Suprapubic skin (tissue), 3 donors: ENCODE measurements at regions not wholly inside any gene's neighbourhood (a gene's known extent, or its start where the extent isn't known, plus 50 kb on each side); places are given as distances from the start of the nearest gene placed in this dataset.
"Not testable (repeated sequence)": the region's sequence is repeated elsewhere in the genome, so short reads cannot be mapped to it uniquely, and the experiment has no call there.

Experiments
- EP300 ChIP-seq: sonication (generic); formaldehyde crosslinking; IDR thresholded peaks from one replicate; pipeline ENCODE4 v1.6.1; 2017; ENCODE audit warnings: antibody characterized with exemption
- POLR2A ChIP-seq, 2 donors: fragments of 450-650 bp; IDR thresholded peaks; one replicate each; pipeline ENCODE4 v1.6.1; 2017; ENCODE audit warnings: antibody characterized with exemption in 2 of 2, mild to moderate bottlenecking in 2 of 2, moderate library complexity in 2 of 2
- TF ChIP-seq, protein P1 (sequence below), 2 donors: fragments of 200-600 bp in 1 of 2; fragments of 450-650 bp in 1 of 2; sonication (generic) in 1 of 2; IDR thresholded peaks; one replicate each; pipeline ENCODE4 v1.5.1; 2016 to 2019; ENCODE audit warnings: antibody characterized with exemption in 2 of 2, mild to moderate bottlenecking in 1 of 2, moderate library complexity in 1 of 2

DNA sequence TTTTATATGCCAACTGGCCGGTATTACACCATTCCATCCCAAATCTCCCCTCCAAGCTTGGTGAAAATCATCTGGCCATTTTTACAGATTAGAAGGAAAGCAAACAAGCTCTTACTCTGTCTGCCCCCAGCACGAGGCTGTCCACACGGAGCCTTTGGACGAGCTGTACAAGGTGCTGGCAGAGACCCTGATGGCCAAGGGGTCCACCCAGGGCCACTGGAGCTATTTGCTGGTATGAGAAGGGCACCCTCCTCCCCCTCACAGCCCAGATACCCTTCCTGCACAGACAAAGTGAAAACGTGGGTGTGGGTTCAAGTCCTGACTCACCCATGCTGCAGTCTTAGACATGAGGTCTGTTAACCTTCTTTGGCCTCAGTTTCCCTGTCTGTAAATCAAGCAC lies 84.9 kb upstream of the DRD5 start:
- TF ChIP-seq, protein P1, sequence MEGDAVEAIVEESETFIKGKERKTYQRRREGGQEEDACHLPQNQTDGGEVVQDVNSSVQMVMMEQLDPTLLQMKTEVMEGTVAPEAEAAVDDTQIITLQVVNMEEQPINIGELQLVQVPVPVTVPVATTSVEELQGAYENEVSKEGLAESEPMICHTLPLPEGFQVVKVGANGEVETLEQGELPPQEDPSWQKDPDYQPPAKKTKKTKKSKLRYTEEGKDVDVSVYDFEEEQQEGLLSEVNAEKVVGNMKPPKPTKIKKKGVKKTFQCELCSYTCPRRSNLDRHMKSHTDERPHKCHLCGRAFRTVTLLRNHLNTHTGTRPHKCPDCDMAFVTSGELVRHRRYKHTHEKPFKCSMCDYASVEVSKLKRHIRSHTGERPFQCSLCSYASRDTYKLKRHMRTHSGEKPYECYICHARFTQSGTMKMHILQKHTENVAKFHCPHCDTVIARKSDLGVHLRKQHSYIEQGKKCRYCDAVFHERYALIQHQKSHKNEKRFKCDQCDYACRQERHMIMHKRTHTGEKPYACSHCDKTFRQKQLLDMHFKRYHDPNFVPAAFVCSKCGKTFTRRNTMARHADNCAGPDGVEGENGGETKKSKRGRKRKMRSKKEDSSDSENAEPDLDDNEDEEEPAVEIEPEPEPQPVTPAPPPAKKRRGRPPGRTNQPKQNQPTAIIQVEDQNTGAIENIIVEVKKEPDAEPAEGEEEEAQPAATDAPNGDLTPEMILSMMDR (IDR thresholded peaks at IDR 0.05), result not testable (repeated sequence)
- not testable (repeated sequence) for TF ChIP-seq POLR2A (IDR thresholded peaks at IDR 0.05); EP300
